HG02981 (cell line): ENCODE measurements at regions not wholly inside any gene's neighbourhood (a gene's known extent, or its start where the extent isn't known, plus 50 kb on each side); places are given as distances from the start of the nearest gene placed in this dataset.
"Not testable (repeated sequence)": the region's sequence is repeated elsewhere in the genome, so short reads cannot be mapped to it uniquely, and the experiment has no call there.

Experiments
- ATAC-seq: cut with Tn5 transposase; IDR thresholded peaks from one replicate; pipeline ENCODE4 v1.9.1; 2021; ENCODE audit warnings: mild to moderate bottlenecking, moderate library complexity; ENCODE audit not compliant: unreplicated experiment

DNA sequence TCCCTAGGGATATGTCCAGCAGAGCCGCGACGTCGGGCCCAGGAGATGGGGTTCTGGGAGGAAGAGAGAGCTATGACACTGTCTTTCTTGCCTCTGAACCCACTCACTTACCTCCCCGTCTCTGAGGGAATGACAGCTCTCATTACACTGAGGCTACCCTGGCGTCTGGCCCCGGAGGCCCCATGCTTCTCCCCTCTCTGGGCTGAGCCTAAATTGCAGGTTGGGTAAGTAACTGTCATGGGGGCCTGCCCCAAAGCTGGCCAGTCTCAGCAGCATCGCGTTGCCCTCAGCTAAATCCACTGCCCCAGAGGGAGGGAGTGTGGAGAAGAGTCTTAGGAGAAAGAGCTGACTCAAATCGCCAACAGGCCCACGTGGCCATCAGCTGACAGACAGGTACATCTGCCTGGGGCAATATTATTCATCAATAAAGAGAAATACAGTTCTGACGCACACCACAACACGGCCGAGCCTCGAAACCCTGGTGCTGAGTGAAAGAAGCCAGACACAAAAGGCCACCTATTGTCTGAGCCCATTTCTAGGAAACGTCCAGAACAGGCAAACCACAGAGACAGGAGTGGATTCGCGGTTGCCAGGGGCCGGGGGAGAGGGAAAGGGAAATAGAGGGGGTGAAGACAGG is 156.4 kb downstream of the C16orf95 start:
- no peak for ATAC-seq

DNA sequence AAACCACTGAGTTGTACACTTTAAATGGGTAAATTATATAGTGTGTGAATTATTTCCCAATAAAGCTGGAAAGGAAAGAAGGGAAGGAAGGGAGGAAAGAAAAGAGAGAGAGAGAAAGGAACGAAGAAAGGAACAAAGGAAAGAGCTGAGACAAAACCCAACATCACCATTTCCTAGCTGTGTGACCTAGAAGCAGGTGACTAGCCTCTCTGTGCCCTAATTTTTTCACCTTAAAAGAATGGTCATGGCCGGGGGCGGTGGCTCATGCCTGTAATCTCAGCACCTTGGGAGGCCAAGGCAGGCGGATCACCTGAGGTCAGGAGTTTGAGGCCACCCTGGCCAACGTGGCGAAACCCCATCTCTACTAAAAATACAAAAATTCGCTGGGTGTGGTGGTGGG is 155.8 kb downstream of the C16orf95 start:
- not testable (repeated sequence) for ATAC-seq

DNA sequence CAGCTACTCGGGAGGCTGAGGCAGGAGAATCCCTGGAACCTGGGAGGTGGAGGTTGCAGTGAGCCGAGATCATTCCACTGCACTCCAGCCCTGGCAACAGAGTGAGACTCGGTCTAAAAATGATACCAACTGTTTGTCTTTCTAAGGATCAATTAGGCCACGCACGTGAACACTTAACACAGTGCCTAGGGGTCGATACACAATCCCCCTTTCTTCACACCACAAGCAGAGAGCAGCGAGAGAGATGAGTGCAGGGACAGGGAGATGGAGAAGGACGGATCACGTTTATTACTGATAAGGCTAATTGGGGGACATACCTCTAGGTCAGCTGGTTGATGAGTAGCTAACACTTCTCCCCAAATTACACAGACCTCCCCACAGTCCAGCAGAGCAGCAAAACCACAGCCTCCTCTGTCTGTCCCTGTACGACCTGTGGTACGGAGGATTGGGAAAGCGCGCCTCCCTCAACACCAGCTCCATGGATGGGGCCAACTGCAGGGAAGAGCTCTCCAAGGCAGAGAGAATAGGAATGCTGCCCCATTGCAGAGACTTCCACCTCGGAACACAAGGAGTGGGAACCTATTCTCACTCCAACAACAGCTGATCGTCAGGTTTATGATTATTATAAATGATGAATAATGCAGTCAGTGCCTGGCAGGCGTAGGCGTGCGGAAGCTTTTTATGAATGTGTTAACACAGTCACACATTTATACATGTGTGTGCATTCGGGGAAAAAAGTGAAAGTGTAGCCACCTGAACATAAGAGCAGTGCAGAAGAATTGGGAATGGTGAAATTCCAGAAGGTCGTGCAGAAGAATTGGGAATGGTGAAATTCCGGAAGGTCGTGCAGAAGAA is 155.1 kb downstream of the C16orf95 start:
- ATAC-seq = no peak

DNA sequence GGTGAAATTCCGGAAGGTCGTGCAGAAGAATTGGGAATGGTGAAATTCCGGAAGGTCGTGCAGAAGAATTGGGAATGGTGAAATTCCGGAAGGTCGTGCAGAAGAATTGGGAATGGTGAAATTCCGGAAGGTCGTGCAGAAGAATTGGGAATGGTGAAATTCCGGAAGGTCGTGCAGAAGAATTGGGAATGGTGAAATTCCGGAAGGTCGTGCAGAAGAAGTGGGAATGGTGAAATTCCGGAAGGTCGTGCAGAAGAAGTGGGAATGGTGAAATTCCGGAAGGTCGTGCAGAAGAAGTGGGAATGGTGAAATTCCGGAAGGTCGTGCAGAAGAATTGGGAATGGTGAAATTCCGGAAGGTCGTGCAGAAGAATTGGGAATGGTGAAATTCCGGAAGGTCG is 154.4 kb downstream of the C16orf95 start:
- not testable (repeated sequence) for ATAC-seq

DNA sequence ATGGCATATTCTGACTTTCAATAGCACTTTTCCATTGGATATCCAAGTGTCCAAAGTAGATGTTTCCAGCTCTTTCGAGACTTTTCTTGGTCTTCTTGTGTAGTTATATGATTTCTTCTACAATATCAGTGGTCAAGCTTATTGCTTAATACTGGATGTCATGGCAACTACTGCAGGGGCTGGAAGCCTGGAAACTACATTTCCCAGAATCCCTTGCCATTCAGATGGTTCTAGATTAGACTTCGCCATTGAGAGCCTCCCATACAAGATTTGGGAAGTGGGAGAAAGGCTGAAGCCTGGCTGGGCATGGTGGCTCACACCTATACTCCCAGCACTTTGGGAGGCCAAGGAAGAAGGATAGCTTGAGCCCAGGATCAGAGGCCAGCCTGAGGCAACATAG is 153.6 kb downstream of the C16orf95 start:
- no peak for ATAC-seq

DNA sequence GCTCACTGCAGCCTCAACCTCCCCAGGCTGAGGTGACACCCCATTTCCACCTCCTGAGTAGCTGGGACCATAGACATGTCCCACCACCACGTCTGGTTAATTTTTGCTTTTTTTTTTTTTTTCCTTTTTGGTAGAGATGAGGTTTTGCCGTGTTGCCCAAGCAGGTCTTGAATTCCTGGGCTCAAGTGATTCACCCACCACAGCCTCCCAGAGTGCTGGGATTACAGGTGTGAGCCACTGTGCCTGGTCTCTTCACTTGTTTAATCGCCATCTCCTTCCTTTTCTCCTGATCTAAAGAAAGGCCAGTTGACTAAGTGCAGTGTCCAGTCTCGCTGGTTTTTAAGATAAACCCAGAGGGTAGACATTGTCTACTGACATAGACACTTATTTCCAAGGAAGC is 152.0 kb downstream of the C16orf95 start:
- ATAC-seq = no peak

DNA sequence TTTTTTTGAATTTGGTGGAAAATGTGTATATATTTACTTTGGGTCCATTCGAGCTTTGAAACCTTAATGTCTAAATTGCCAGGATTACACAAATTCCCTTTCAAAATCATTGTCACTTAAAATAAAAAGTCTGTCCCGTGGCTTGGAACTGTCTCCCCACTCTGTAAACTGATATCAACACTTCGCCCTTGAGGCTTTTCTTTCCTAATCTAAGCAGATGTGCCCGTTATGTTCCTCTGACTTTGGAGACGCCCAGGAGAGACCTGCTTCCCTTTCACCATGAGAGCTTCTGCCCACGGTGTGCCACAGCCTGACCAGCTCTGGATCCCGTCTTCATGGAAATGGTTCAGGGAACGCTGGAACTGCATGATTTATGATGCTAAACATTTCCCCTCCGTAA is 151.3 kb downstream of the C16orf95 start:
- ATAC-seq = no peak

DNA sequence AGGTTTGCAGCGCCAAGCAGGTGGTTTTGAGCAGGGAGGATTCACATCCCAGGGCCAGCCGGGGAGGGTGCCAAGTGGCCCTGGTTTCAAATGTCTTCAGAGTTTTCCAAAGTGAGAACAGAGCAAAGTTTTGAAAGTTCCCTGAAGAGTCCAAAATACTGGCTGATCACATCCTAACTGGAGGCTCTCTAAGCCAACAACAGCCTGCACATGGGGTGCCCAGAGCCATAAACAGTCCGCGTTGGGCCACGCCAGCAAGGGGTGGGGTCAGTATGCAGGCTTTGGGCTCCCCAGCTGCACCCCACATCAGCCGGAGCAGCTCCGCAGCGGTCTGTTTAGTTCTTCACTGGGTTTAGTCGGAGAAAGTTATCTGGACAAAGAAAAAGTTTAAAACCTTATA is 150.9 kb downstream of the C16orf95 start:
- no peak for ATAC-seq

DNA sequence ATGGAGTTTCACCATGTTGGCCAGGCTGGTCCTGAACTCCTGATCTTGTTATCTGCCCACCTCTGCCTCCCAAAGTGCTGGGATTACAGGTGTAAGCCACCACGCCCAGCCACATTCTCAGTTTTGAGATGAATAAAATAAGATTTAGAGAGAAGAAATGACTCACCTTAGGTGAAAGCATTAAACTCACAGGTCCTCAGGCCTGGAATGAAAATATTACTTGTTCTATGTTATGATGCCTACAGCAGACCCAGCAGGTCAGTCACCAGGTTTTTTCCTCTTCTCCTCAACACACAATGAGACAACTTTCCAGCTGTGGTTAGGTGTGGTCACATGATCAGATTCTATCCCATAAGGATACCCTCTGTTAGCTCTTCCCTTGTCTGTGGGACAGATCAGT is 150.3 kb downstream of the C16orf95 start:
- no peak for ATAC-seq

DNA sequence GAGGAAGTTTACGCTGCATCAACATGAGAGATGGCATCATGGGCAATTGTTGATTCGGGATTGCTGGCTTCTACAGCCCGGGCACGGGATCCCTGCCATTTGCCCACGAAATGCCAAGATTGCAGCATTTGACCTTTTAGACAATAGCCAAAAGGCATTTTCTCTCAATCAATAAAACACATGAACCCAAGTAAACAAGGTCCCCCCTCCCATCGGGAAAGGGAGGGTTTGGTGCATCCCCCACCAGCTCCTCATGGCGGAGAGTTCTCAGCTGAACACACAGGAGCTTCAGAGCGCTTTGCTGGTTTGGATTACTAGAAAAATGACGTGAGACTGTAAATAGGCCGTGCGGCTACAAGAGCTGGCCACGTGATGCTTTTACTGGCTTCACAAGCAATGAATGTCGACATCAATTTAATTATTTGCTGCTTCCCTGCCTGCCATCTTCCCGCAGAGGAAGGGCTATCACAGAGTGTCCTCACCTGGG is 147.6 kb downstream of the C16orf95 start:
- ATAC-seq = no peak

DNA sequence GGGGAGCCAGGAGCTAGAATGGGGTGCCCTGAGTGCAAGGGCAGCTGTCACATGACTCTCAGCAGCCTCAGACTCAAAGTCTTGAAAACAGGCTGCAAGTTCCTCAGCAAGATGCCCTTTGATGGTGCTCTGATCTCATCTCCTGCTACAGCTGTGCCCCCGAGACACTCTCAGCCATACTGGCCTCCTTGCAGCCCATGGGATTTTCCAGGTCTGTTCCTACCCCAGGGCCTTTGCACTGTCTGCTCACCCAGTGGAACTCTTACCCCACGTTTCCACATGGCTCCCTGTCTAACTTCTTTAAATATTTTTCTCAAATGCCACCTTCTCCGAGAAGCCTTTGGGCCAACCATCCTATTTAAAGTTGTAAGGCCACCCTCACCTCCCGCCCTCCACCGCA is 146.9 kb downstream of the C16orf95 start:
- ATAC-seq = no peak

DNA sequence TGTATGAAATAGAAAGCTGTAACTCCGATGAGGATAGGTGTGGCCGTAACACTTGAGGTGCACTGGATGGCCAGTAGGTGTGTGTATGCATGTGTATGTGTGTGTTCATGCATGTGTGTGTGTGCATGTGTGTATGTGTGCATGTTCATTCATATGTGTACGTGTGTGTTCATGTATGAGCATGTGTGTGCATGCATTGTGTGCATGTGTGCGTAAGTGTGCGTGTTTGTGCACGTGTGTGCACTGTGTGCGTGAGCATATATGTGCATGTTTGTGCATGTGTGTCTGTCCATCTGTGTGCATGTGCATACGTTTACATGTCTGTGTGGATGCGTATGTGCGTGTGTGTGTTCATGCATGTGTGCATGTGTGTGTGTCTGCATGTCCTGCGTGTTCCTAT is 145.5 kb downstream of the C16orf95 start:
- ATAC-seq = no peak

DNA sequence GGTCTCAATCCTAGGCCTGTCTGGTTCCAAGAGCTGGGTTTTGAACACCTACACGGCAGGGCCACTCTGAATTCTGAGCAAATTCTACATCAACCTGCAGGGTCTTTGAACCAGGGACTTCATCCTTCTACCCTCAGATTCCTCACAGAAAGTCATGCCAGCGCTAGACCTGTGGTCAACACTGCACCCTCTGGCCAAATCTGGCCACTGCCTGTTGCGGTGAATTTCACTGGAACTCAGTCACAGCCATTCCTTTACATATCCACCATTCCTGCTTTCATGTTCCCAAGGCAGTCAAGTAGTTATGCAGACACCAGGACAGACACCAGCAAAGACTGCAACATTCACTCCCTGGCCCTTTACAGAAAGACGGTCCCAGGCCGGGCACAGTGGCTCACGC is 144.6 kb downstream of the C16orf95 start:
- ATAC-seq = no peak

DNA sequence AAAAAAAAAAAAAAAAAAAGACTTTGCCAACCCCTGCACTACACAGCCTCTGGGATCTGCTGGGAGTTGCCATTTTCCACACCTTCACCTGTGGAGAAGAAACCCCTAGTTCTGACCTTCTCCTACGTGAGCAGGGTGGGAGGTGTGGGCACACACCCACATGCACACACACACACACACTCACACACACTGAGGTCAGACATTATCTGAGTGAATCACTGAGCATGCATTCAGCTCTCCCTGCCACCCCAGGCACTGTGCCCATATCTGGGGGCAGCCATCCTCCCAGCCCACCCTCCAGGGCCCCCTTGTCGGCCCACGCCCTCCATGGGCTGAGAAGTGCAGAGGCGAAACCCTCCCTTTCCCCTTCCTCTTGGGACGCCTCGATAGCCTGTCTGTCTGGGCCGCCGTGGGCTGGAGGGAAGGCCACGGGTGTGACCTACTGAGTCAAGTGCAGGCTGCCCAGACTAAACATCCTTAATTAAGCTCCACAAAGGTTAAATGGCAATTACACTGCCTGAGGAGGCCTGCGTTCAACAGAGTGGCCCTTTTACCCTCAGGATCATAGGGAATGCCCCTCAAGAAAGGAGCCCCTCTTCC is 143.8 kb downstream of the C16orf95 start:
- no peak for ATAC-seq

DNA sequence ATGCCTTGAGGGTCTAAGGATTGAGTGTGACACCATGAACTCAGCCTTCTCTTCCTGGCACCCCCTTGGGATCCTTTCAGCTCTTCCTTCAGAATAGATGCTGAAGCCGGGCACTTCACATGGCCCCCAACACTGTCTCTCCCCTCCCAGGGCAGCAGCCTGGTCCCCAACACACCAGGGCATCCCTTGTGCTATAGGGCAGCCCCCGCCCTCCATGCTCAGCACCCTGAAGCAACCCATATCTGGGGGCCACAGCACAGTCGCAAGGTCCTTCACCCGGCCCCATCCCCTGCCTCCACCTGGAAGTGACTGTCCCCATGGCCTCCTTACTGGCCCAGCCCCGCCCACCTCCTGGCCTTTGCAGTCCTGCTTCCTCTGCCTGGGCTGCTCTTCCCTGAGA is 143.1 kb downstream of the C16orf95 start:
- no peak for ATAC-seq

DNA sequence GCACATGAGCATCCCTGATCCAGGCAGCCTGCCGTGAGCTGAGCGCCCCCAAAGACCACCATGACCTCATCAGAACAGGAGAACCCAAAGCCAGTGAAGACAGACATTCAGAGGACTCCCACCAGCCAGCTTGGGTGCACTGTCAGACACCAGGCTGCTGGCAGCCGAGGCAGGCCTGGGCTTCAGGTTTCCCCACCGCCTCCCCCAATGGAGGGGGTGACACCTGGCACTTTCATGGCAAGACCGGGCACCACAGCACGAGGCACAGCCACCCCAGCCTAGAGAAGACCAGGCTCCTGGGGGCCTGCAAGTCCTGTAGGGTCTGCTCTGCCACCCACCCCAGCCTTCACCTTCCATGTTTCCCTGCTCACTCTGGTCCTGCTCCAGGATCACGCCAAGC is 140.5 kb downstream of the C16orf95 start:
- ATAC-seq = no peak

DNA sequence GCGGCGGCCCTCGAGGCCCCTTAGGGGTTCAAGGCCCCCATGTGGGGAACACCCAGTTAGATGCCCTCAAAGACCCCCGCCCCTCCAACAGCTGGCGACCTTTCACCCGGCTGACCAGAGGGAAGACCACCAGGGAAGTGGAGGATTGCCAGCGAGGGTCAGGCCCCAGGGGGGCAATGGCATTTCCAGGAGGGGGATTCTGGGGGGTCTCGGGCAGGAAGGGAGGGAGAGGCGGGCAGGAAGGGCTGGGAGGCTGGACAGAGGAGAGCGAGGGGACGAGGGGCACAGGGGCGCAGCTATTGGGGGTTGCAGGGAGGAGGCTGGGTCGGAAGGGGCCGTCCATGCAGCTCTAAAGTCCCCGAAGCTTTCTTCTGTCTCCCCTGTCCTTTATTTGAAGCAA is 139.5 kb downstream of the C16orf95 start:
- ATAC-seq = no peak

DNA sequence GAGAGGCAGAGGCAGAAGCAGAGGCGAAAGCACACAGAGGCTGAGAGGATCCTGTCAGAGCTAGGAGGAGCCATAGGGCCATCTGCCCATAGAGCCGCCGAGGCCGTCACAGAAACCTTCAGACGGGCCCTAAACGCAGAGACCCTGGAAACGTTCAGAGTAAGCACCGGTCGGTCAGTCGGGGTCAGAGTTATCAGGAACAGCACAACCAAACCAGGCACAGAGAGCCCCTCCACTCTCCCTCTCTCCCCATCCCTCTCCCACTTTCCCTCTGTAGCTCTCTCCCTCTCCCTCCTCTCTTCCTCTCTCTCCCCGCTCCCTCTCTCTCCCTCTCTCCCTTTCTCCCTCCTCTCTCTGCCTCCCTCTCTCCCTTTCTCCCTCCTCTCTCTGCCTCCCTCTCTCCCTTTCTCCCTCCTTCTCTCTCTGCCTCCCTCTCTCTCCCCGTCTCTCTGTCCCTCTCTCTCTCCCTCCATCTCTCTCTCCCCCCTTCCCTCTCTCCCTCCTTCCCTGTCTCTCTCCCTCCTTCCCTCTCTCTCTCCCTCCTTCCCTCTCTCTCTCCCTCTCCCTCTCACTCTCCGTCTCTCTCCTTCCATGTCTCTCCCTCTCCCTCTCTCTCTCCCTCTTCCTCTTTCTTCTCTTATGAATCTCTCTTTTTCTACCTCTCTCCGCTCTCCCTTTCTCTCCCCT is 138.9 kb downstream of the C16orf95 start:
- ATAC-seq = no peak

DNA sequence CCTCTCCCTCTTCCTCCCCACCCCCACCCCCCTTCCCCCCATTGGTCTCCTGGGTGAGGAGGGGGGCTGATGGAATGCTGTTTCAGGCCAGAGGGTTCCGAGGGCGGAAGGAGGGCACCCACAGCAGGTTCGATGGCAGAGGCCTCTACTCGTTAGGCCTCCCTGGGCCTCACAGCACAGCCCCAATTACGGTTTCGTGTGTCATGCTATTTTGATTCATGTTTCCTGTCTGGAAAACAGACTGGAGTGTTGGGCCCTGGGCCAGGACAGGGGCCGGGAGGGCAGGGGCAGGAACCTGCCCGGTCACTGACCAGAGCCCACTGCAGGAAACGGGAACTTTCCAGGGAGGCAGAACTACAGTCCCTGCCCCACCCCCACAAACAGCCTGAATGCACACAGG is 138.2 kb downstream of the C16orf95 start:
- ATAC-seq = no peak

DNA sequence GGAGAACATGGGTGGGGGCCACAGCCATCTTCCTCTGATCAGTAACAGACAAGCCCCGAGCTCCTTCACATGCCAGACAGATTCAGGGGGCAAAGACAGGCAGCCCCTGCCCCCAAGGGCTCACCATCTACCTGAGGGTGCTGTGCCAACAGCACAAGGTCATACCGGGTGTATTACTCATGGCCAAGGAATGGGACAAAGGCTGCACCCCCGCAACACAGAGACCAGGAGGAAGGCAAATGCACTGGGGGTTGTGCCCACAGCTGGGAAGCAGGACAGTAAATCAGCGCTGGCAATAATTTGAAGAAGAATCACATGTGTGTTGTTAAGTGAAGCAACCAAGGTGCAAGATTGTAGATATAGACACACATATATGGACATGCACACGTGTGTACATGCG is 137.1 kb downstream of the C16orf95 start:
- ATAC-seq = no peak

DNA sequence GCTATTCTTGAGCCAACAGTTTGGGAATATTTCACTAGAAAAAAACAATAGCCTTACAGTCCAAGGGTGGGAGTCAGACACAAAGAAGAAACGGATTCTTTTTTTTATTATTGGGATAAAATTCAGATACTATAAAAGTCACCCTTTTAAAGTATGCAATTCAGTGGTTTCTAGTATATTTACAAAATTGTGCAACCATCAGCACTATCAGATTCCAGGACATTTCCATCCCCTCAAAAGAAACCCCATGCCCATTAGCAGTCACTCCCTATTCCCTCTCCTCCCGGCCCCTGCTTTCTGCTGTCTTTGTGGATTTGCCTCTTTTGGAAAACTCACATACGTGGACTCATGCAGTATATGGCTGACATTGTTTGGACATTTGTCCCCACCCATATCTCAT is 134.4 kb downstream of the C16orf95 start:
- ATAC-seq = no peak
